WERI-Rb-1 (cell line): ENCODE measurements at regions not wholly inside any gene's neighbourhood (a gene's known extent, or its start where the extent isn't known, plus 50 kb on each side); places are given as distances from the start of the nearest gene placed in this dataset.

Experiments used
- DNase-seq: peaks from one replicate; pipeline ENCODE4 v3.0.0-alpha.2; 2020
- H3K27ac ChIP-seq: fragments of 250-450 bp; sonication (Bioruptor Pico); 2 replicates; pipeline ENCODE4 v1.5.1; 2020; ENCODE audit warnings: mild to moderate bottlenecking, moderate library complexity
- H3K27me3 ChIP-seq: fragments of 250-450 bp; sonication (Bioruptor Pico); 2 replicates; pipeline ENCODE4 v1.5.1; 2021; ENCODE audit warnings: mild to moderate bottlenecking, low read depth, moderate library complexity; ENCODE audit not compliant: insufficient read depth, severe bottlenecking
- H3K36me3 ChIP-seq: fragments of 250-450 bp; sonication (Bioruptor Pico); 2 replicates; pipeline ENCODE4 v1.5.1; 2020; ENCODE audit warnings: mild to moderate bottlenecking, moderate library complexity
- H3K4me3 ChIP-seq: 2 replicates; pipeline ENCODE4 v1.5.1; 2011; ENCODE audit warnings: low read depth, mild to moderate bottlenecking, control low read depth, low read length
- H3K9me3 ChIP-seq: fragments of 250-450 bp; sonication (Bioruptor Pico); 2 replicates; pipeline ENCODE4 v1.5.1; 2021; ENCODE audit warnings: mild to moderate bottlenecking, moderate library complexity; ENCODE audit not compliant: severe bottlenecking
- CTCF ChIP-seq: IDR thresholded peaks from 2 replicates; pipeline ENCODE4 v1.5.1; 2011; ENCODE audit warnings: low read depth, mild to moderate bottlenecking, control low read depth, inconsistent platforms, low read length

GRCh38 chr19:28876609-28877123 is 336.3 kb downstream of the UQCRFS1 start:
- Histone ChIP-seq H3K27ac (no peak overlapping the region), H3K9me3 (no peaks in the 10 kb centered on the region), H3K36me3 (no peaks in the 10 kb centered on the region), H3K4me3 (no peak overlapping the region), H3K27me3 (peaks cover 80% of the 10 kb centered on the region)
- TF ChIP-seq CTCF, result no peak
- no peak for DNase-seq

GRCh38 chr19:28874742-28875141 is 338.2 kb downstream of the UQCRFS1 start:
- DNase-seq, result no peak
- no peaks in the 10 kb centered on the region for H3K36me3 ChIP-seq
- no peak for TF ChIP-seq CTCF
- peaks cover 75% of the 10 kb centered on the region for H3K27me3 ChIP-seq
- no peak overlapping the region for H3K27ac ChIP-seq
- H3K4me3 ChIP-seq, result no peak overlapping the region
- no peaks in the 10 kb centered on the region for H3K9me3 ChIP-seq

- no peaks in the 10 kb centered on the region for H3K9me3 ChIP-seq
- DNase-seq, result no peak
- no peak for TF ChIP-seq CTCF
- no peak overlapping the region for H3K4me3 ChIP-seq
- no peaks in the 10 kb centered on the region for H3K36me3 ChIP-seq
- no peak overlapping the region for H3K27ac ChIP-seq
- H3K27me3 ChIP-seq, result peaks cover 81% of the 10 kb centered on the region
Measured at GRCh38 chr19:28873301-28873700, 339.6 kb downstream of the UQCRFS1 start.

- no peak overlapping the region for H3K27ac ChIP-seq
- no peak overlapping the region for H3K4me3 ChIP-seq
- no peak for TF ChIP-seq CTCF
- no peak for DNase-seq
- H3K9me3 ChIP-seq, result no peaks in the 10 kb centered on the region
- H3K27me3 ChIP-seq, result peaks cover 92% of the 10 kb centered on the region
- no peaks in the 10 kb centered on the region for H3K36me3 ChIP-seq
Measured at GRCh38 chr19:28871099-28871725, 341.7 kb downstream of the UQCRFS1 start.

GRCh38 chr19:28869459-28869858 is 343.5 kb downstream of the UQCRFS1 start:
- DNase-seq, result no peak
- no peak for TF ChIP-seq CTCF

GRCh38 chr19:28868836-28869235 is 344.1 kb downstream of the UQCRFS1 start:
- peaks cover 90% of the 10 kb centered on the region for H3K27me3 ChIP-seq
- no peak for DNase-seq
- H3K4me3 ChIP-seq, result no peak overlapping the region

More at GRCh38 chr19:28869459-28869858, 343.5 kb downstream of the UQCRFS1 start:
- no peaks in the 10 kb centered on the region for H3K36me3 ChIP-seq
- H3K9me3 ChIP-seq, result no peaks in the 10 kb centered on the region
- no peak overlapping the region for H3K27ac ChIP-seq
- H3K27me3 ChIP-seq, result peaks cover 90% of the 10 kb centered on the region
- no peak overlapping the region for H3K4me3 ChIP-seq

More at GRCh38 chr19:28868836-28869235, 344.1 kb downstream of the UQCRFS1 start:
- H3K9me3 ChIP-seq, result no peaks in the 10 kb centered on the region
- H3K36me3 ChIP-seq, result no peaks in the 10 kb centered on the region
- no peak for TF ChIP-seq CTCF
- H3K27ac ChIP-seq, result no peak overlapping the region
